ENCODE measurements at regions not wholly inside any gene's neighbourhood (a gene's known extent, or its start where the extent isn't known, plus 50 kb on each side); places are given as distances from the start of the nearest gene placed in this dataset.

- TF ChIP-seq CTCF (conservative IDR thresholded peaks at IDR 0.05; ENCODE audit: low read depth, low read length), result no peak
- no peak for TF ChIP-seq EZH2 (IDR thresholded peaks at IDR 0.05; ENCODE audit: borderline replicate concordance, low read depth, low read length, poor library complexity, severe bottlenecking)
Observed at GRCh38 chr4:100833906-100834305, 316.1 kb upstream of the EMCN start.
